K562 (cell line): ENCODE measurements at regions not wholly inside any gene's neighbourhood (a gene's known extent, or its start where the extent isn't known, plus 50 kb on each side); places are given as distances from the start of the nearest gene placed in this dataset.

Experiments
- TEAD1 ChIP-seq, 2 experiments: fragments of 450-650 bp in 1 of 2; sonication (generic) in 1 of 2; formaldehyde crosslinking; IDR thresholded peaks; 2 replicates each; pipeline versions ENCODE4 v1.4.0 to v1.8.0; 2020 to 2022; ENCODE audit warnings: mild to moderate bottlenecking in 2 of 2, missing genetic modification reagents in 1 of 2
- ZNF592 ChIP-seq: fragments of 450-650 bp; IDR thresholded peaks from 2 replicates; pipeline ENCODE4 v1.6.1; 2017; ENCODE audit warnings: antibody characterized with exemption, mild to moderate bottlenecking
- TF ChIP-seq, protein P1 (sequence below): sonication (generic); formaldehyde crosslinking; IDR thresholded peaks from 2 replicates; pipeline ENCODE4 v1.8.0; 2023; ENCODE audit warnings: mild to moderate bottlenecking, missing genetic modification reagents

GRCh38 chrX:109831326-109831985 is 98.4 kb upstream of the ACSL4 start (continued):
- TF ChIP-seq, protein P1, sequence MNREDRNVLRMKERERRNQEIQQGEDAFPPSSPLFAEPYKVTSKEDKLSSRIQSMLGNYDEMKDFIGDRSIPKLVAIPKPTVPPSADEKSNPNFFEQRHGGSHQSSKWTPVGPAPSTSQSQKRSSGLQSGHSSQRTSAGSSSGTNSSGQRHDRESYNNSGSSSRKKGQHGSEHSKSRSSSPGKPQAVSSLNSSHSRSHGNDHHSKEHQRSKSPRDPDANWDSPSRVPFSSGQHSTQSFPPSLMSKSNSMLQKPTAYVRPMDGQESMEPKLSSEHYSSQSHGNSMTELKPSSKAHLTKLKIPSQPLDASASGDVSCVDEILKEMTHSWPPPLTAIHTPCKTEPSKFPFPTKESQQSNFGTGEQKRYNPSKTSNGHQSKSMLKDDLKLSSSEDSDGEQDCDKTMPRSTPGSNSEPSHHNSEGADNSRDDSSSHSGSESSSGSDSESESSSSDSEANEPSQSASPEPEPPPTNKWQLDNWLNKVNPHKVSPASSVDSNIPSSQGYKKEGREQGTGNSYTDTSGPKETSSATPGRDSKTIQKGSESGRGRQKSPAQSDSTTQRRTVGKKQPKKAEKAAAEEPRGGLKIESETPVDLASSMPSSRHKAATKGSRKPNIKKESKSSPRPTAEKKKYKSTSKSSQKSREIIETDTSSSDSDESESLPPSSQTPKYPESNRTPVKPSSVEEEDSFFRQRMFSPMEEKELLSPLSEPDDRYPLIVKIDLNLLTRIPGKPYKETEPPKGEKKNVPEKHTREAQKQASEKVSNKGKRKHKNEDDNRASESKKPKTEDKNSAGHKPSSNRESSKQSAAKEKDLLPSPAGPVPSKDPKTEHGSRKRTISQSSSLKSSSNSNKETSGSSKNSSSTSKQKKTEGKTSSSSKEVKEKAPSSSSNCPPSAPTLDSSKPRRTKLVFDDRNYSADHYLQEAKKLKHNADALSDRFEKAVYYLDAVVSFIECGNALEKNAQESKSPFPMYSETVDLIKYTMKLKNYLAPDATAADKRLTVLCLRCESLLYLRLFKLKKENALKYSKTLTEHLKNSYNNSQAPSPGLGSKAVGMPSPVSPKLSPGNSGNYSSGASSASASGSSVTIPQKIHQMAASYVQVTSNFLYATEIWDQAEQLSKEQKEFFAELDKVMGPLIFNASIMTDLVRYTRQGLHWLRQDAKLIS (CRISPR knock-in tag): no peak
- TF ChIP-seq TEAD1 (CRISPR knock-in tag; IDR thresholded peaks at IDR 0.05): no peak
- no peak for TF ChIP-seq ZNF592
